Loucy (cell line): ENCODE measurements at regions not wholly inside any gene's neighbourhood (a gene's known extent, or its start where the extent isn't known, plus 50 kb on each side); places are given as distances from the start of the nearest gene placed in this dataset.

ENCODE experiments used
- CTCF ChIP-seq: fragments of 200-600 bp; sonication (generic); conservative IDR thresholded peaks from 2 replicates; pipeline ENCODE4 v1.5.1; 2014; ENCODE audit warnings: mild to moderate bottlenecking, antibody characterized with exemption, low read length
- EZH2phosphoT487 ChIP-seq: fragments of 200-600 bp; IDR thresholded peaks from 2 replicates; pipeline ENCODE4 v1.6.1; 2018; ENCODE audit warnings: antibody characterized with exemption, mild to moderate bottlenecking, moderate library complexity, borderline replicate concordance

- TF ChIP-seq CTCF = no peak
- TF ChIP-seq EZH2phosphoT487 = no peak
Observed at GRCh38 chr3:110732420-110732819, 339.2 kb upstream of the NECTIN3 start.
